Tibial nerve (tissue), 4 donors: ENCODE measurements at regions not wholly inside any gene's neighbourhood (a gene's known extent, or its start where the extent isn't known, plus 50 kb on each side); places are given as distances from the start of the nearest gene placed in this dataset.

Source experiments
- DNase-seq, 2 donors: peaks; one replicate each; pipeline ENCODE4 v3.0.0-alpha.2; 2019; ENCODE audit warnings: low spot score in 2 of 2
- H3K27ac ChIP-seq, 4 donors: fragments of 200-600 bp; sonication (generic) in 3 of 4; one replicate each; pipeline ENCODE4 v1.5.1; 2017 to 2019; ENCODE audit warnings: mild to moderate bottlenecking in 1 of 4
- H3K27me3 ChIP-seq, 2 donors: fragments of 200-600 bp; sonication (generic) in 1 of 2; one replicate each; pipeline versions ENCODE4 v1.5.1 to v1.6.0; 2017 to 2019
- H3K36me3 ChIP-seq, 3 donors: fragments of 200-600 bp; sonication (generic); one replicate each; pipeline ENCODE4 v1.5.1; 2018 to 2019
- H3K4me1 ChIP-seq, 4 donors: fragments of 200-600 bp; sonication (generic) in 3 of 4; one replicate each; pipeline ENCODE4 v1.5.1; 2017 to 2019
- H3K4me3 ChIP-seq, 4 donors: fragments of 200-600 bp; sonication (generic) in 3 of 4; one replicate each; pipeline ENCODE4 v1.5.1; 2017 to 2019; ENCODE audit warnings: mild to moderate bottlenecking in 1 of 4, moderate library complexity in 1 of 4
- H3K9me3 ChIP-seq, 4 donors: fragments of 200-600 bp; sonication (generic) in 3 of 4; one replicate each; pipeline ENCODE4 v1.5.1; 2017 to 2019
- CTCF ChIP-seq, 5 experiments: fragments of 200-600 bp in 3 of 5; fragments of 450-650 bp in 2 of 5; sonication (generic) in 3 of 5; IDR thresholded peaks; one replicate each; pipeline ENCODE4 v1.5.1; 2016 to 2019; ENCODE audit warnings: antibody characterized with exemption in 5 of 5, mild to moderate bottlenecking in 3 of 5, moderate library complexity in 2 of 5
- EP300 ChIP-seq, 2 donors: sonication (generic); formaldehyde crosslinking; IDR thresholded peaks; one replicate each; pipeline ENCODE4 v1.6.1; 2017; ENCODE audit warnings: antibody characterized with exemption in 2 of 2, mild to moderate bottlenecking in 1 of 2
- POLR2A ChIP-seq, 2 donors: fragments of 450-650 bp; IDR thresholded peaks; one replicate each; pipeline ENCODE4 v1.6.1; 2017; ENCODE audit warnings: antibody characterized with exemption in 2 of 2, mild to moderate bottlenecking in 2 of 2, moderate library complexity in 2 of 2
- WGBS, 2 donors: methylation state at CpG; one replicate each; pipeline ENCODE4 v1.1.5; 2018; 5-methylcytosine and 5-hydroxymethylcytosine counted together

GRCh38 chr4:110310795-110311194 lies 112.4 kb upstream of the ELOVL6 start:
- no peak for DNase-seq
- TF ChIP-seq EP300 (IDR thresholded peaks at IDR 0.05) (no peak), POLR2A (IDR thresholded peaks at IDR 0.05) (no peak), CTCF (IDR thresholded peaks at IDR 0.05) (no peak)
- Histone ChIP-seq H3K9me3 (no peaks in the 10 kb centered on the region), H3K36me3 (no peaks in the 10 kb centered on the region), H3K4me3 (no peak overlapping the region), H3K27me3 (no peaks in the 10 kb centered on the region), H3K27ac (no peak overlapping the region), H3K4me1 (no peaks in the 10 kb centered on the region)
- WGBS, 2 donors: 66 to 87% methylated on average over 1 of the region's 1 CpG

- Histone ChIP-seq H3K27me3 (no peaks in the 10 kb centered on the region), H3K4me3 (no peak overlapping the region), H3K9me3 (no peaks in the 10 kb centered on the region), H3K36me3 (no peaks in the 10 kb centered on the region), H3K27ac (no peak overlapping the region), H3K4me1 (no peaks in the 10 kb centered on the region)
- DNase-seq: no peak
- TF ChIP-seq CTCF (IDR thresholded peaks at IDR 0.05): no peak
- no peak for TF ChIP-seq EP300 (IDR thresholded peaks at IDR 0.05)
- no peak for TF ChIP-seq POLR2A (IDR thresholded peaks at IDR 0.05)
These were observed 111.3 kb upstream of the ELOVL6 start for GRCh38 chr4:110309675-110310074.

GRCh38 chr4:110306303-110306702 lies 107.9 kb upstream of the ELOVL6 start:
- Histone ChIP-seq H3K27ac (no peak overlapping the region), H3K9me3 (no peaks in the 10 kb centered on the region), H3K4me1 (no peaks in the 10 kb centered on the region), H3K4me3 (no peak overlapping the region), H3K36me3 (no peaks in the 10 kb centered on the region), H3K27me3 (no peaks in the 10 kb centered on the region)
- WGBS, 2 donors: 18 to 20% methylated on average over 2 of the region's 2 CpGs
- TF ChIP-seq EP300 (IDR thresholded peaks at IDR 0.05): no peak
- no peak for DNase-seq

- H3K4me1 ChIP-seq: no peaks in the 10 kb centered on the region
- no peak for DNase-seq
- no peaks in the 10 kb centered on the region for H3K27me3 ChIP-seq
- TF ChIP-seq POLR2A (IDR thresholded peaks at IDR 0.05) (no peak), CTCF (IDR thresholded peaks at IDR 0.05) (no peak), EP300 (IDR thresholded peaks at IDR 0.05) (no peak)
- no peaks in the 10 kb centered on the region for H3K9me3 ChIP-seq
- WGBS, 2 donors: 82 to 87% methylated on average over 4 of the region's 4 CpGs
- H3K27ac ChIP-seq: no peak overlapping the region
- no peak overlapping the region for H3K4me3 ChIP-seq
- no peaks in the 10 kb centered on the region for H3K36me3 ChIP-seq
These were observed 107.0 kb upstream of the ELOVL6 start for GRCh38 chr4:110305455-110305854.

GRCh38 chr4:110296892-110297291 lies 98.5 kb upstream of the ELOVL6 start:
- 81 to 82% methylated on average over 2 of the region's 2 CpGs for WGBS, 2 donors

More at GRCh38 chr4:110296892-110297291, 98.5 kb upstream of the ELOVL6 start:
- Histone ChIP-seq H3K36me3 (no peaks in the 10 kb centered on the region), H3K4me1 (no peaks in the 10 kb centered on the region), H3K9me3 (no peaks in the 10 kb centered on the region), H3K27me3 (no peaks in the 10 kb centered on the region), H3K4me3 (no peak overlapping the region), H3K27ac (no peak overlapping the region)
- DNase-seq: no peak
- TF ChIP-seq POLR2A (IDR thresholded peaks at IDR 0.05) (no peak), CTCF (IDR thresholded peaks at IDR 0.05) (no peak), EP300 (IDR thresholded peaks at IDR 0.05) (no peak)
